HG03571 (cell line): ENCODE measurements at regions not wholly inside any gene's neighbourhood (a gene's known extent, or its start where the extent isn't known, plus 50 kb on each side); places are given as distances from the start of the nearest gene placed in this dataset.

Experiments
- ATAC-seq: cut with Tn5 transposase; IDR thresholded peaks from one replicate; pipeline ENCODE4 v1.9.1; 2021; ENCODE audit not compliant: unreplicated experiment

- peak; percentile 33 for ATAC-seq
These were observed 57.6 kb upstream of the BOLA1 start for GRCh38 chr1:149841597-149842238.

GRCh38 chr1:149842458-149843064, 56.8 kb upstream of the BOLA1 start:
- peak; percentile 46 for ATAC-seq

GRCh38 chr1:149843431-149844041, 55.8 kb upstream of the BOLA1 start:
- ATAC-seq: no peak

GRCh38 chr1:149844101-149844500, 55.3 kb upstream of the BOLA1 start:
- ATAC-seq: no peak

DNA sequence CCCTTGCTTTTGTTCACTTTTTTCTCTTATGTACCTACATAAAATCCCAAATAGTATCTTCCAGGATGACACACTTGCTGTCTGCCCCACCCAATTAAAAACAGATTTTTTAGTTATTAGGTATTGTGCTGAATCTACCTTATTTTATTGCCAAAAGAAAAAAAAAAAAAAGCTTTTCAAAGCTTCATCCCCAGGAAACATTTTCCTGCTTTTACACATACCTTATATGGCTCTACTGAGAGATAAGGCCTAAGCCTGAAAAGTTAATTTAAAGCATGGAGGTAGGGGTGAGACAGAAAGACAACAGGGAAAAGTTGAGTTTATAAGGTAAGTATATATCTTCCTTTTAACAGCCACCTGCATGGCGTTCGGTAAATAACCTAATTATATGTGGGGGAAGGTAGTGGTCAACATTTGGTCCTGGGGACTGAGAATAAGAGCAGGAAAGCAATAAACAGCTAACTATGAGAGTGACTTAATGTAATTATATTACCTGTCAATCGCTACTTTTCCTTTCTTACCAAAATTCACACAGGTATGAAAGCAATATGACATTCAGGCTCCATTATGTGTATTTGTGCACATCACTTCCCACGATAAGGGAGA, 54.6 kb upstream of the BOLA1 start:
- no peak for ATAC-seq

- no peak for ATAC-seq
These were observed 54.0 kb upstream of the BOLA1 start for GRCh38 chr1:149845416-149845815.

DNA sequence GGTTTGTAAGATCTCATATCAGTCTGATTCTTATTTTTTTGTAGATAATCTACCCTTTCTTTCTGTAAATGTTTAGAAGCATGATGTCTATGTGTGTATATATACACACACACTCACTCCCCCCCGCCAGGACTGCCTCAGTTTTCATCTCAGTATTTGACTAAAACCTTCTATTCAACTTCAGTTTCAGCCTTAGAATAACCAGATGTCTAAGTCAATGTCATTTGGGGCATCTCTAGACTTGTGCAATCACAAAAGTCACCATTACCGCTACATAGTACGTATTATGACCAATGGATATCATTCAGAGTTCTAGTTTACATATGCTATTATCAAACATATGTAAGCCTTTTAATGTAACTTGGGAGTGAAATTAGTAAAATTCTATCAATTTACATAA, 53.3 kb upstream of the BOLA1 start:
- ATAC-seq: no peak

- no peak for ATAC-seq
These were observed 52.5 kb upstream of the BOLA1 start for GRCh38 chr1:149846593-149847466.

- no peak for ATAC-seq
These were observed 50.8 kb upstream of the BOLA1 start for GRCh38 chr1:149848340-149849110.

GRCh38 chr1:149849111-149849946, 50.0 kb upstream of the BOLA1 start:
- no peak for ATAC-seq
